Mesenchymal stem cell (in vitro differentiated cells and primary cell): ENCODE measurements at regions not wholly inside any gene's neighbourhood (a gene's known extent, or its start where the extent isn't known, plus 50 kb on each side); places are given as distances from the start of the nearest gene placed in this dataset.

Experiments used
- DNase-seq: peaks from one replicate; pipeline ENCODE4 v3.0.0-alpha.2; 2013
- H2AFZ ChIP-seq: one replicate; pipeline ENCODE4 v1.6.1; 2013; ENCODE audit warnings: low read depth, mild to moderate bottlenecking, control low read depth, inconsistent platforms, low read length, moderate library complexity
- H2AK5ac ChIP-seq: 2 replicates; pipeline ENCODE4 v1.6.1; 2013; ENCODE audit warnings: low read length, moderate library complexity, mild to moderate bottlenecking, inconsistent platforms; ENCODE audit not compliant: severe bottlenecking
- H2BK120ac ChIP-seq: one replicate; pipeline ENCODE4 v1.6.1; 2013; ENCODE audit warnings: low read depth, mild to moderate bottlenecking, inconsistent platforms, low read length, moderate library complexity
- H2BK12ac ChIP-seq, 2 experiments: one replicate each; pipeline ENCODE4 v1.6.1; 2013; ENCODE audit warnings: inconsistent platforms in 2 of 2, low read length in 2 of 2, mild to moderate bottlenecking in 2 of 2, moderate library complexity in 2 of 2, control low read depth in 1 of 2
- H2BK15ac ChIP-seq: one replicate; pipeline ENCODE4 v1.6.1; 2013; ENCODE audit warnings: mild to moderate bottlenecking, low read depth, inconsistent platforms; ENCODE audit not compliant: poor library complexity, severe bottlenecking
- H2BK5ac ChIP-seq: 2 replicates; pipeline ENCODE4 v1.6.1; 2013; ENCODE audit warnings: low read depth, mild to moderate bottlenecking, low read length, control low read depth, inconsistent platforms; ENCODE audit not compliant: poor library complexity, severe bottlenecking
- H3K14ac ChIP-seq, 2 experiments: one replicate each; pipeline ENCODE4 v1.6.1; 2013; ENCODE audit warnings: inconsistent platforms in 2 of 2, low read length in 2 of 2, control low read depth in 1 of 2, mild to moderate bottlenecking in 1 of 2, moderate library complexity in 1 of 2
- H3K18ac ChIP-seq, 2 experiments: one replicate each; pipeline ENCODE4 v1.6.1; 2013; ENCODE audit warnings: inconsistent platforms in 2 of 2, low read length in 2 of 2, control low read depth in 1 of 2, low read depth in 1 of 2, mild to moderate bottlenecking in 1 of 2
- H3K23ac ChIP-seq, 2 experiments: one replicate each; pipeline ENCODE4 v1.6.1; 2013; ENCODE audit warnings: inconsistent platforms in 2 of 2, low read length in 2 of 2, mild to moderate bottlenecking in 2 of 2, moderate library complexity in 2 of 2, control low read depth in 1 of 2
- H3K27ac ChIP-seq: 2 replicates; pipeline ENCODE4 v1.5.1; 2013; ENCODE audit warnings: mild to moderate bottlenecking, moderate library complexity, low read length, control low read depth, inconsistent platforms; ENCODE audit not compliant: poor library complexity, severe bottlenecking
- H3K27me3 ChIP-seq, 2 experiments: 2 replicates each; pipeline versions ENCODE4 v1.6.1 to v1.7.0; 2013; ENCODE audit warnings: low read length in 2 of 2, mild to moderate bottlenecking in 2 of 2, moderate library complexity in 2 of 2, control low read depth in 1 of 2, inconsistent platforms in 1 of 2; ENCODE audit not compliant: control insufficient read depth in 1 of 2, insufficient read depth in 1 of 2
- H3K36me3 ChIP-seq, 2 experiments: 2 replicates each; pipeline versions ENCODE4 v1.6.1 to v1.7.0; 2013; ENCODE audit warnings: low read length in 2 of 2, control low read depth in 1 of 2, inconsistent platforms in 1 of 2, low read depth in 1 of 2, mild to moderate bottlenecking in 1 of 2; ENCODE audit not compliant: insufficient read depth in 2 of 2, control insufficient read depth in 1 of 2
- H3K4ac ChIP-seq, 2 experiments: one replicate each; pipeline ENCODE4 v1.6.1; 2013; ENCODE audit warnings: inconsistent platforms in 2 of 2, low read length in 2 of 2, mild to moderate bottlenecking in 2 of 2, moderate library complexity in 2 of 2, control low read depth in 1 of 2, low read depth in 1 of 2
- H3K4me1 ChIP-seq: 2 replicates; pipeline ENCODE4 v1.6.1; 2013; ENCODE audit warnings: low read depth, low read length, control low read depth; ENCODE audit not compliant: control insufficient read depth, insufficient read depth
- H3K4me2 ChIP-seq: 2 replicates; pipeline ENCODE4 v1.6.1; 2013; ENCODE audit warnings: low read length, mild to moderate bottlenecking, inconsistent platforms; ENCODE audit not compliant: poor library complexity, severe bottlenecking
- H3K4me3 ChIP-seq, 2 experiments: 2 replicates each; pipeline versions ENCODE4 v1.5.1 to v1.7.0; 2013; ENCODE audit warnings: low read length in 2 of 2, mild to moderate bottlenecking in 2 of 2, control low read depth in 1 of 2, low read depth in 1 of 2; ENCODE audit not compliant: insufficient read depth in 1 of 2
- H3K79me1 ChIP-seq: replicated peaks from 2 replicates; pipeline ENCODE4 v1.6.1; 2013; ENCODE audit warnings: mild to moderate bottlenecking, control low read depth, low read length, inconsistent platforms; ENCODE audit not compliant: poor library complexity, severe bottlenecking
- H3K9ac ChIP-seq: 2 replicates; pipeline ENCODE4 v1.7.0; 2013; ENCODE audit warnings: mild to moderate bottlenecking, low read length, moderate library complexity
- H3K9me3 ChIP-seq: 2 replicates; pipeline ENCODE4 v1.7.0; 2013; ENCODE audit warnings: mild to moderate bottlenecking, low read length; ENCODE audit not compliant: control insufficient read depth
- H4K8ac ChIP-seq: one replicate; pipeline ENCODE4 v1.6.1; 2013; ENCODE audit warnings: inconsistent platforms, mild to moderate bottlenecking, low read length, moderate library complexity
- H4K91ac ChIP-seq: one replicate; pipeline ENCODE4 v1.6.1; 2013; ENCODE audit warnings: mild to moderate bottlenecking, low read length, inconsistent platforms
- WGBS: methylation state at CpG from one replicate; pipeline ENCODE4 v1.1.7; 2013; ENCODE audit warnings: mixed read lengths; 5-methylcytosine and 5-hydroxymethylcytosine counted together

DNA sequence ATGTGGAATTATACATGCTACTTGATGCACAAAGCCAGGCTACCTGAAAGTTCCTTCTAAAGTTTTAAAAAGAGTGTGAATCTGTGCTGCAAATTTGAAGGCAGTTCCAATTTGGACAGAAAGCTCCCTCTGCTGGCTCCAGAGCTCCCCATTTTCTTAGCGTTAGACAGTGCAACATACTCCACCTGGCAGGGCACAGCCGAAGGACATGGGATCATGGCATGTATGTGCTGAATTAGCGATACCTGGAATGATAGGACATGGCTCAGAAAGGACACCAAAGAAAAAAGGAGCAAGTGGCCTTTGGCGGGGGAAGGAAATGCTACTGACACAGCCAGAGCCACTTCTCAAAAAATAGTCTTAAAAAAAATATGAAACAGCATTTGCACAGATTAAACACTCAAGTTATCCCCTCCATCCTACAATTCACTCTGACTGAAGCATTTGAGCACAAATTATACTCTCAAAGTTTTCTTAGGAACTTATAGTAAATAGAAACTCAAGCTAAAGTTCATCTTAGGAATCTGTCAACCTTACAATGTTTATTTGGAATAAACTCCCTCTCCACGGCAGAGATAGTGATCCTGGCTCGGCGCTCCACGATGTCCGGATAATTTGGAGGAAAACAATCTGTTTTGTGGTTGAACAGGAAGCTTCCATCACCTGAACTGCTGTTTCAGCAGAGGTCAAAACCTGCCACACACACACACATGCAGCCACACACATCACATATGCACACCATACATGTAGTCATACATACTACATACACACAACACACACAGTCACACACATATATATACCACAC, 80.0 kb downstream of the C7orf25 start:
- Histone ChIP-seq H2BK120ac (no peak overlapping the region), H4K8ac (no peak overlapping the region), H3K23ac (no peak overlapping the region), H3K4me3 (peak overlapping the region in 1 of 2 experiments; percentile 39), H3K14ac (peak overlapping the region in 1 of 2 experiments; percentile 64), H3K79me1 (no peaks in the 10 kb centered on the region), H3K4me2 (no peak overlapping the region), H2BK12ac (no peak overlapping the region), H3K18ac (peak overlapping the region in 1 of 2 experiments; percentile 34), H4K91ac (peak overlapping the region; percentile 68), H3K27me3 (peaks cover 0 to 15% of the 10 kb centered on the region in 2 experiments), H3K9me3 (no peaks in the 10 kb centered on the region), H3K4ac (no peak overlapping the region), H3K36me3 (no peaks in the 10 kb centered on the region), H3K4me1 (no peaks in the 10 kb centered on the region), H3K9ac (peak overlapping the region; percentile 41), H3K27ac (no peak overlapping the region), H2BK15ac (no peak overlapping the region), H2BK5ac (no peak overlapping the region), H2AK5ac (no peak overlapping the region), H2AFZ (no peak overlapping the region)
- peak; percentile 40 for DNase-seq
- 70% methylated on average over 9 of the region's 9 CpGs for WGBS

DNA sequence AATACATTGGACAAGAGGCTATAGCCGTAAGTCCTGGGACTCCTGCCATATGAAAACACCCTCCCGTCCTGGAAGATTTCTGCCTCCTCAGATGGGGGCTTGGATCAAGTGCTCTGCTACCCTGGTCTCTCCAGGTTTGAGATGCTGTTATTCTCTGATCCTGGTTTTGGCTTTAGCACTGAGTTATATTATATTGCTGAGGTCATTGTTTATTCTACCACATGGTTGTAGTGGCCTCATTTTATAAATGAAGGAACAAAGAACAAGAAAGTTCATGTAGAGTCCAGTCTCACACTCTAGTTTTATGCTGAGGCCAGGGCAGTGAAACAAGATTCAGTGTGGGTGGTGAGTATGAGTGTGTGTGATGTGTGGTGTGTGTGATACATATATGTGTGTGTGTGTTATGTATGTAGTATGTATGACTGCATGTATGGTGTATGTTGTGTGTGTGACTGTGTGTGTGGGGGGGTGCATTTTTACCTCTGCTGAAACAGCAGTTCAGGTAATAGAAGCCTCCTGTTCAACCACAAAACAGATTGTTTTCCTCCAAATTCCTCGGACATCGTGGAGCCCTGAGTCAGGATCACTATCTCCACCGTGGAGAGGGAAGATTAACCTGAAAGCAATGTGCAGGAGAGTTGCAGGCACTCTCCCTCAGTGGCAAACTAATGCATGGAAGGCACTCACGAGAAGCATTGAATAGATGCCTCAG, 80.7 kb downstream of the C7orf25 start:
- H3K9me3 ChIP-seq, result no peaks in the 10 kb centered on the region
- no peak overlapping the region for H3K9ac ChIP-seq
- H2AK5ac ChIP-seq, result no peak overlapping the region
- H3K14ac ChIP-seq, result no peak overlapping the region
- H2BK5ac ChIP-seq, result no peak overlapping the region
- peaks cover 0 to 16% of the 10 kb centered on the region in 2 experiments for H3K27me3 ChIP-seq
- no peak overlapping the region for H3K4me2 ChIP-seq
- WGBS, result 80% methylated on average over 6 of the region's 6 CpGs
- no peak overlapping the region for H3K18ac ChIP-seq
- H4K91ac ChIP-seq, result no peak overlapping the region
- peak; percentile 9 for DNase-seq
- H4K8ac ChIP-seq, result no peak overlapping the region
- H3K4ac ChIP-seq, result no peak overlapping the region
- H3K27ac ChIP-seq, result no peak overlapping the region
- H3K36me3 ChIP-seq, result no peaks in the 10 kb centered on the region
- H2BK15ac ChIP-seq, result no peak overlapping the region
- H3K23ac ChIP-seq, result no peak overlapping the region
- H2AFZ ChIP-seq, result no peak overlapping the region
- H2BK120ac ChIP-seq, result no peak overlapping the region
- no peaks in the 10 kb centered on the region for H3K4me1 ChIP-seq
- H2BK12ac ChIP-seq, result no peak overlapping the region
- H3K79me1 ChIP-seq, result no peaks in the 10 kb centered on the region
- no peak overlapping the region for H3K4me3 ChIP-seq

DNA sequence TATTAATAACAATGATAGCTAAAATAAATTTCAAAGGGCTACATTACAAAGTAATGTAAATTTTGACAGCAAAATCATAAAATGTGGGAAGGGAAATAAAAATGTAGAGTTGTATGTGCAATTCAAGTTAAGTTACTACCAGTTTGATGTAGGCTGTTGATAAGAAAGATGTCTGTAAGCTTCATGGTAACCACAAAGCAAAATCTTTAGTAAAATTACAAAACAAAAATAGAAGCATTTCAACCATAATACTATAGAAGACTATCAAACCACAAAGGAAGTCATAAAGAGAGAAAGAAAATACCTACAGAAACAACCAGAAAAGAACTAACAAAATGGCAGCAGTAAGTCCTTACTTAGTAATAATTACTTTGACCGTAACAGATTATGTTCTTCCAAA, 99.1 kb downstream of the C7orf25 start:
- no CpG with 5 or more reads among the region's 1 CpG for WGBS

DNA sequence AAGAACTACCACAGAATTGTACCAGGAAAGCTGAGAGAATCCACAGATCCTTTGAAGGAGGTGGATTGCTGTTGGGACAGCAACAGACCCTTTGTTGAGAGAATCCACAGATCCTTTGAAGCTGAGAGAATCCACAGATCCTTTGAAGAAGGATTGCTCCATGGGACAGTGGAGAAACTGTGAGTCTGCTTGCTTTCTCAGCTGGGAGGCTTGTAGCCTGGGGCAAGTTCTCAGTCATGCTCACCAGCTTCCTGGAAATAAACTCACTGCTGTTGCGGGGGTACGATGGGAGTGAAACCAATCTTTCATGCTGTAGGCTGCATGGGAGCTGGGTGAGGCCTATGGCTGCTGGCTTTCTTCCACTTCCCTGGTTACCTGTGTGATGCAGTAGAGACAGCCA, 106.3 kb downstream of the C7orf25 start:
- H3K27me3 ChIP-seq, result no peaks in the 10 kb centered on the region
- no peak overlapping the region for H2AFZ ChIP-seq
- no peaks in the 10 kb centered on the region for H3K4me1 ChIP-seq
- H3K14ac ChIP-seq, result no peak overlapping the region
- no peak overlapping the region for H2BK5ac ChIP-seq
- H3K23ac ChIP-seq, result no peak overlapping the region
- H3K4me3 ChIP-seq, result no peak overlapping the region
- no peak overlapping the region for H3K18ac ChIP-seq
- H2AK5ac ChIP-seq, result no peak overlapping the region
- H4K8ac ChIP-seq, result no peak overlapping the region
- peak overlapping the region; percentile 8 for H2BK120ac ChIP-seq
- WGBS, result 94% methylated on average over 2 of the region's 2 CpGs
- no peak overlapping the region for H3K27ac ChIP-seq
- H4K91ac ChIP-seq, result no peak overlapping the region
- no peak overlapping the region for H3K4me2 ChIP-seq
- no peak overlapping the region for H3K4ac ChIP-seq
- peak; percentile 6 for DNase-seq
- no peaks in the 10 kb centered on the region for H3K36me3 ChIP-seq
- H3K79me1 ChIP-seq, result no peaks in the 10 kb centered on the region
- H2BK15ac ChIP-seq, result no peak overlapping the region
- peaks cover 17% of the 10 kb centered on the region for H3K9me3 ChIP-seq
- no peak overlapping the region for H2BK12ac ChIP-seq
- H3K9ac ChIP-seq, result no peak overlapping the region

More for the DNA sequence above, 99.1 kb downstream of the C7orf25 start:
- H2BK12ac ChIP-seq, result no peak overlapping the region
- no peak overlapping the region for H3K14ac ChIP-seq
- no peak overlapping the region for H3K18ac ChIP-seq
- no peak overlapping the region for H3K9ac ChIP-seq
- no peak overlapping the region for H2BK5ac ChIP-seq
- H3K9me3 ChIP-seq, result peaks cover 22% of the 10 kb centered on the region
- no peaks in the 10 kb centered on the region for H3K27me3 ChIP-seq
- no peak overlapping the region for H2BK15ac ChIP-seq
- no peak overlapping the region for H3K27ac ChIP-seq
- no peak overlapping the region for H2AFZ ChIP-seq
- H3K36me3 ChIP-seq, result no peaks in the 10 kb centered on the region
- no peak overlapping the region for H4K8ac ChIP-seq
- H2AK5ac ChIP-seq, result no peak overlapping the region
- H2BK120ac ChIP-seq, result no peak overlapping the region
- DNase-seq, result no peak
- H3K4ac ChIP-seq, result no peak overlapping the region
- no peak overlapping the region for H4K91ac ChIP-seq
- no peak overlapping the region for H3K23ac ChIP-seq
- H3K4me2 ChIP-seq, result no peak overlapping the region
- no peak overlapping the region for H3K4me3 ChIP-seq
- H3K79me1 ChIP-seq, result no peaks in the 10 kb centered on the region
- H3K4me1 ChIP-seq, result no peaks in the 10 kb centered on the region
